Activated T-helper 1 cell treated with Interleukin-2 at 50 U/mL for 16 hours (primary cell): ENCODE measurements at regions not wholly inside any gene's neighbourhood (a gene's known extent, or its start where the extent isn't known, plus 50 kb on each side); places are given as distances from the start of the nearest gene placed in this dataset.

ENCODE experiments used
- DNase-seq: peaks from one replicate; pipeline ENCODE4 v3.0.0-alpha.2; 2020; ENCODE audit warnings: low read depth

DNA sequence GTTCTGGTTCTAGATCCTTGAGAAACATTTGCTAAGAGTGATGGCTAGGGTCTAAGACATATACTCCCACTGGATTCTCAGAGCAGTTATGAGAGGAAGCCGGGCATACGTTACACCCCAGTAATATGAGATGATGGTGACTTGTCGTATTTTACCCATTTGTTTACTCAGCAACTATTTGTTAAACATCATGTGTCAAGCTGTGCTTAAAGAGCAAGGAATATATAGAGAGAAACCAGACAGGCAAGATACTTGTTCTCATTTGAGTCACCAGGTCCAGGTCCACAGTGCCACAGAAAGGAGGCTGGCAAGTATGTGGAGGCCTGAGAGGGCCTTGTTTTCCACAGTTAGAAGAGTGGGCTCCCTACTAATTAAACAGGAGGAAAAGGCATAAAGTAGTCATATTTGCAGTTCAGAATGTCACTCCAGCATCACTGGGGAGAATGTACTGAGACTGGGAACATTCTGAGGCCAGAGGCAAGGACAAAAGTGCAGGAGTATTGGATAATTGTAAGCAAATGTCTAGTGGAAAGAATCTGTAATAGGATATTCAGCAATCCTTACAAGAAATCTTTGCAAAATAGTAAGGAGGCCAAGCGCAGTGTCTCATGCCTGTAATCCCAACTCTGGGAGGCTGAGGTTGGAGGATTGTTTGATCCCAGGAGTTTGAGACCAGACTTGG, 142.2 kb downstream of the IRS2 start:
- no peak for DNase-seq

DNA sequence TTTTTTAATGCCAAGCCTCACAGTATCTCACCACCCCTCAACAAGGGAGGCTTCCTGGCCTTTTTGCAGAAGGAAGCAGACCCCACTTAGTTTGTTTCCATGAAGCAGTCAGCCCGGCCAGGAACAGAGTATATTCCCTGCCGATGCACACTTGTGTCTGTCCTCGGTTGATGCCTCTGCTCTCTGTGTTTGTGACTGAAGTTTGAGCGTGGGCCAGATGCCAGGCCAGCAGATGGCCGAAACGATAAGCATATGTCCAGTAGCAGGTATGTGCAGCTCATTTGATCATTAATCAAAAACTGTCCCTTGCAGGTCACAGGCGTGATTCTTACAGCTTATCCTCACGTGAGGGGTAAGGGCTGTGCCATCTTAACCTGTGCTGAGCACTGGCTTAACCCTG, 144.0 kb downstream of the IRS2 start:
- DNase-seq = no peak

DNA sequence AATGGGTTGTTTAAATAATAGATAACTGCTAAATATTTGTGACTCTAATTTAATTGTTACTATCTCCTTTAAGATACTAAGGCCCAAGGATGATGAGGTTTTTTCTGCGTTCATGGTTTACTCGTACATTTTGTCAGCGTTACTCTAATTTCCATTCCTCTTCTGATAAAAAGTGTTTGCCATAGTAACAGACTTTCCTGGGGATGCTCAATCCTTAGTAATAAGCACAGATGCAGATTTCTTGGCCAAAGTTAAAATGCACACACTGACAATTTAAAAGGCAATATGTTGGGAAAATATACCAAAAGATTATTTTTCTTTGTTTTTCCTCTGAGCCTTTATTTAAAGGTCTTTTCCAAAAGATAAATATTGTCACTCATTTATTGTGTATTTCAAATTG, 149.6 kb downstream of the IRS2 start:
- DNase-seq = no peak

DNA sequence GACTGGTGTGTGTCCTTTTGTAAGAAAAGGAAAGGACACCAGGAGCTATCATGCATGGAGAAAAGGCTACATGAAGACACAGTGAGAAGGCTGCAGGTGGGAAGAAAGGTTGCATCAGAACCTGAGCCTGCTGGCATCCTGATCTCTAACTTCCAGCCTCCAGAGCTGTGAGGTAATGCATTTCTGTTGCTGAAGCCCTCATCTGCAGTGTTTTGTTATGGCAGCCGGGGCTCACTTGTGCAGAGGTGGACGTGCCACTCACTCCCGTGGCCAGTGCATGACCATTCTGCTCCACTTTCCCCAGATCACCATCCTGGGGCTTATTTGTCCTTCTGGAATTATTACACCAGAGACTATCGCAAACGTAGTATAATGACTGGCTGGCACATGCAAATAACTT, 155.3 kb downstream of the IRS2 start:
- no peak for DNase-seq

DNA sequence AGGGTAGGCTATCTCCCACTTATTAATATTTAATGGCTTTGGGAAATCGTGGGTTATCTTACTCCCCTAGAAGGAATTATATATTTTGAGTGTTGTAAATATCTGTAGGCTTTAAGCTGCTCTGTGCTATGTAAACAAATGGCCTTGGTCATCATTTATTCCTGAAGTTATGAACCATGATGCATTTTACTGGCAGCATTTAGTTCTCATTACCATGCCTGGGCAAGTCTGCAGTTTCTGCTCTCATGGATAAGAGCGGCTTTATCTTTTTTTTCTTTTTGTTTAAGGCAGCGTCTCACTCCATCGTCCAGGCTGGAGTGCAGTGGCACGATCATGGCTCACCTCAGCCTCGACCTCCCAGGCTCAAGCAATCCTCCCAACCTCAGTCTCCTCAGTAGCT, 156.1 kb downstream of the IRS2 start:
- no peak for DNase-seq

DNA sequence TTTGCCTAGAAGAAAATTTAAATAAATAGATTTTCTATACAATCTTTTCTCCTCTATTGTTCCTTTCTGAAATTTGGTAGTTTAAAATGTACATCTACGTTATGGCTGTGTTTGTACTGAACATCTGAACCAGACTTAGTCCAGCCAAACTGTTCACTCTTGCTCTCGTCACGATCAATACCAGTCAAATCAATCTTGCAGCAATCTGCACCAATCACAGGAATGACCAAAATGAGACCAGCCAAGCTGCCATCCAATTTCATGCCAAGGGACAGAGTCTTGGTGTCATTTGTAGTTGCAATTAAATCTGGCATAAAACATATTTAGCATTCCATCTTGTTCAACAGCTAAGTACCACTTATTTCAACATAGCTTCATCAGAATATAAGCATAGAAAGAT, 156.6 kb downstream of the IRS2 start:
- no peak for DNase-seq

DNA sequence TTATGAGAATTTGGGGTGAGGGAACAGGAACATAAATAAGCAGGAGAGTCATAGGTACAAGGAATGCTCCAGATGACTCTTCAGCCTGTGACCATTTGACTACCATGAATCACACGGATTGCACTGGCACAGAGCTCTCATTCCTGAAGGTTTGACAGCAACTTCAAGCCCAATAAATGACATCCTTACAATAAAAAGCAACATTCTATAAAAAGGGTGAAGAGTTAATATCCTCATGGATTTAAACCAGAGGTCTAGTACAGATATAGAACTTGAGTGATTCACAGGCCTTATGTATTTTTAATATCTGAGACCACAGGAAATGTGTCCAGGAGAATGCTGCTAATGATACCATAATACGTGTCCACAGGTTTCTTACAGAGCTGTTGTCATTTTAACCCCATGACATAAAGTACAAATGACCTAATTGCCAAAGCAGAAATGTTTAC, 158.1 kb downstream of the IRS2 start:
- no peak for DNase-seq

DNA sequence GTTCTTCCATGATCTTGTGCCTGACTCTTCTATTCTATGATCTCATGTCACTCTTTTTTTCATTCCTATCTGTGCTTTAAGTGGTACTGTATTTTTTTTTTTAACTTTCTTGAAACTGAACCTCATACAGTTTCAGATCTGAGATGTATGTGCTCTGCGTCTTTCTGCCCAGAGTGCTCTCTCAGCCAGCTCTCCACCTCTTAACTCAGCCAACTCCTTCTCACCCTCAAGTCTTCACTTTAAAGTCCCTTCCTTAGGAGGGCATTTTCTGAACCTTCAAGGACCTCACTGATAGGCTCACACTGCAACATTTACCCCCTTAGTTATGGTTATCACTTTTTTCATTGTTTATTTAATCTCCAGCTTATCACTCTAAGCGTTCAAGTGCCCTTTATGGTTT, 158.7 kb downstream of the IRS2 start:
- no peak for DNase-seq

DNA sequence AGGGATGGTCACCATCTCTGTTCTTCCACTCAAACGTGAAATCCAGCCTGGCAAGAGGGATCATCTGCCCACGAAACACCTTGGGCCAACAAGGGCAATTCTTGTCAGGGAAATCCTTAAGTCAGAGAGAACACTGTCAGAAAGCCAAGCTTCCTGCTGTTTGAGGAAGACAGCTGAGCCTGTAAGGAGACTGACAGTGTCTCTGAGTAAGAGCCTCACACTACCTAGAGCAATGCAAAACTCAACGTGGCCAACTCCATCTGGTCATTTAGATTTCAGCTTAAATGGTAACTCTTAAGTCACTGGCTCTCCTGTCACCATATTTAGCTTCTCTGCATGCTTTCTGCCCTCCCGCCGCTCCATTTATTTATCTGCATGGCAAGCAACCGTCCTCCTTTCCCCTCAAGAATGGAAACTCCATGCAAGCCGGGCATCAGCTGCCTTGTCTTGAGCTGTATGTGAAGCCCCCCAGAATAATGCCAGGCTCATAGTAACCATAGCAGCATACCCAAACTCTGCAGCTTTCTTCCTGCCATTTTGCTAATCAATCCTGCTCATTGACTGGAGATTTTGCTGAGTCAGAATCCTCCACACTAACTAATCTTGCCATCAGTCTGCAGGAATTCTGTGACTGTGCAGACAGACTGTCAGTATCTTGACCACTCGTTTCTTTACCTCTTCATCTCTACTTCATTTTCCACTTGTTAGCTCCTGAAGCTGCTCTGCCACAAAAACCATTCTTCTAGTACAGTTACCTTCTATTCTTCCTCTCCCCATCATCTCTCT, 159.8 kb downstream of the IRS2 start:
- DNase-seq = no peak

DNA sequence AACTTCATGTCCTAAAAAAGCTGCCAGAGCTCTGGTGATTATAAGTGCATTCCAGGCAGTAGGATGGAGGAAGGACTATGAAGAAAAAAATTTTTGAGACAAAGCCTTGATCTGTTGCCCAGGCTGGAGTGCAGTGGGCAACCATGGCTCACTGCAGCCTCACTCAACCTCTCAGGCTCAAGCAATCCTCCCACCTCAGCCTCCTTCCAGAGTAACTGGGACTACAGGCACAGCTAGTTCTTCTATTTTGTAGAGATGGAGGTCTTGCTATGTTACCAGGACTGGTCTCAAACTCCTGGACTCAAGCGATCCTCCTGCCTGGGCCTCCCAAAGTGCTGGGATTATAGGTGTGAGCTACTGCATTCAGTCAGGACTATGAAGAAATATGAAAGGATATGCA, 161.2 kb downstream of the IRS2 start:
- no peak for DNase-seq

DNA sequence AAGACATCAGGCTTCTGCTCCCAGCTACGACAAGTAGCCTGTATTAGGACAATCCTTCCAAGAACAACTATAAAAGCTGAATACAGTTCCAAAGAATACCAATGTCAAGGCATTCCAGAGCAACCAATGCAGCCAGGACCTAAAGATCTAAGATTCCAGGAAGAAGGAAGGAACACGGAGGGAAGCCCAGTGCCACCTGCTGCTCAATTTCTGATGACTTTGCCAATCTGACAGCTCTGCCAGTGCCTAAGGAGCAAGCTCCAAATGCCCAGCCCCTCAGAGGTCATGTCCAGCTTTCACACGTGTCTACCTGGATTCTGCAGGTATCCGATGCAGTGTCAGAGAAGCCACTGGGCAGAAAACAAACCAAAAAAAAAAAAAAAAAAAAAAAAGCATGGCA, 164.4 kb downstream of the IRS2 start:
- no peak for DNase-seq

DNA sequence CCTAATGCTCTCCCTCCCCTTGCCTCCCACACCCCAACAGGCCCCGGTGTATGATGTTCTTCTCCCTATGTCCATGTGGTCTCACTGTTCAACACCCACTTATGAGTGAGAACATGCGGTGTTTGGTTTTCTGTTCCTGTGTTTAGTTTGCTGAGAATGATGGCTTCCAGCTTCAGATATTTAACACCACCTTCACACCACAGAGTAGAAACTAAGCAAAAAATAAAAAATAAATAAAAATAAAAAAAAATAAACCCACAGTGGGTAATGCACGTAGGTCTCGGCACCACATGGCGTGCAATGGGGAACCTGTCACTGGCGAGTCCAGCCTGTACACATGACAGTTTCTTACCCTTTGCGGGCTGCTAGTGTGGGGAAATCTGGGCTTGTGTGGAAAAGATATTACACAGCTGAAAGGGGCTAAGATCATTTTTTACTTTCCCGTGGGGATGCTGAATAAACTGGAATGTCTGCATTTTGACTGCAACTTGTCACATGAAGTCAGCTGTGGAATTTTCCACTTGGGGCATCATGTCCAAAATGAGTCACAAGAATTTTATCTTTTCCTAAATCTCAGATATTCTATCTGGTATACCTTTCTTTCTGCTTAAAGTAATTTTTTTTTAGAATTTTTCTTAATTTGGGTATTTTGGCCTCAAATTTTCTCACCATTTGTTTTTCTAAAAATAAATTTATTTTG, 170.5 kb downstream of the IRS2 start:
- DNase-seq = no peak

DNA sequence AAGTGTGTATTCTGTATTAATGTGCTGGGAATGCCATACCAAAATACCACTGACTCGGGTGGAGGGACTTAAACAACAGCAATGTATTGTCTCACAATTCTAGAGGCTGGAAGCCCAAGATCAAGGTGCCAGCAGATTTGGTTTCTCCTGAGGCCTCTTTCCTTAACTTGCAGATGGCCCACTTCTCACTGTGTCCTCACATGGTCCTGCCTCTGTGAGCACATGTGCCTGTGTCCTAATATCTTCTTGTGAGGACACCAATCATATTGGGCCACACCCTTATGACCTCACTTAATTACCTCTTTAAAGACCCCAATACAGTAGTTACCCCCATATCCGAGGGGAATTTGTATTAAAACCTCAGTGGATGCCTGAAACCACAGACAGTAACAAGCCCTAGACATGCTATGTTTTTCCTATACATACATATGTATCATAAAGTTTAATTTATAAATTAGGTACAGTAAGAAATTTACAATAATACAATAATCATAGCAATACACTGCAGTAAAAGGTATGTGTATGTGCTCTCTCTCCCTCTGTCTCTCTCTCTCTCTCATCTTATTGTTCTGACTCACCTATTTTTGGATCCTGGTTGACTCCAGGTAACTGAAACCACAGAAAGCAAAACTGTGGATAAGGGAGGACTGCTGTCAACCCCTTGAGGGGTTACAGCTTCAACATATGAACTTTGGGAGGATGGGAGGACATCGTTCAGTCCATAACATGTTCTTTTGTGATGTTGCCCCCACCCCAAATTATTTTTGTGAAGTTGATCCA, 174.3 kb downstream of the IRS2 start:
- DNase-seq = no peak

DNA sequence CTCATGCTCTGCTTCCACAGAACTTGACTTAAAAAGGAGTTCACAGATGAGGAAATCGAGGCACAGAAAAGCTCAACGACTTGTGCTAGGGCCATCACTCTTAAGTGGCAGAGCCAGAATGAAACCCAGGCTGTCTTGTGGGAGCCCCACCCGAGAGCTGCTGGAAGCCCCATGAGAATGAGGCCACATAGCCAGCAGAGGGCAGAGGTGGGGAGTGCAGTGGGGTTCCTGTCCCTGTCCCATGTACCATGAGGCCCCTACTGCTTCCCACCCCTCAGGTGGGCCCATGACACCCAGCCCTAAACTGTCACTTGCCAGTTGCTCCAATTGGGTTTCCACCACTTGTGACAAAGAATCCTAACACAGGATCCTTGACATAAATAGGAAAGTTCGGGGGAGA, 175.9 kb downstream of the IRS2 start:
- peak; percentile 6 for DNase-seq

DNA sequence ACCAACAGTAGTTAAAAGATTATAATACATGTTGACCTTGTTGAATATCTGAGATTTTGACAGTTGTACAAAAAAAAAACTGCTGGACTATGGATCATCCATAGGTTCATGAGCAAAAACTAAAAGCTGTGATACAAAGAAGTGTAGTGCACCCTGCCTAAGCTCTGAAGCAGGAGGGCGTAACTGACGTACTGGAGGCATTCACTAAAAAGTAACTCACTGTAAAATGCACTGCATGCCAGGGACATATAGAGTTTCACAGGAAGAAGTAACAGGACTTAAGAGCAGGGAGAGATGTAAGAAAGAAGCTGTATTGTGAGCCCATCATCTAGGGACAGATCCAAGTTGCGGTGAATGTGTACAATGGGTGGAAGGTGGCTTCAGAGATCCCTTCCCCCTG, 177.9 kb downstream of the IRS2 start:
- no peak for DNase-seq

DNA sequence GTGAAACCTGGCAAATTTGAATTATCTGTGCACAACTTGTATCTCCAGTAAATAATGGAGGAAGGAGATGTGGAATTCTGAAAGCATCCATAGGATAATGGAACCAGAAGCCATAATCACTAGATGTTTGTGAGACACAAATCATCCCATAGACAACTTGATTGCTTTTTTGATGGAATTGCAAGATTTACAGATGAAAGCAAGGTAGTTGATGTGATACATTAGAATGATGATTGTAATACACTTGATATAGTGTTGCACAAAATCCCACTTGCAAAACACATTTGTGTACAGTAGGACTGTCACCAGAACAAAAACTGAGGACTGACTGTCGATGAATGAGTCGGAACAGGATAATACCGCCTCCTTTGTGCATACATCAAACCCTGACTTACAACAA, 178.3 kb downstream of the IRS2 start:
- DNase-seq = no peak

DNA sequence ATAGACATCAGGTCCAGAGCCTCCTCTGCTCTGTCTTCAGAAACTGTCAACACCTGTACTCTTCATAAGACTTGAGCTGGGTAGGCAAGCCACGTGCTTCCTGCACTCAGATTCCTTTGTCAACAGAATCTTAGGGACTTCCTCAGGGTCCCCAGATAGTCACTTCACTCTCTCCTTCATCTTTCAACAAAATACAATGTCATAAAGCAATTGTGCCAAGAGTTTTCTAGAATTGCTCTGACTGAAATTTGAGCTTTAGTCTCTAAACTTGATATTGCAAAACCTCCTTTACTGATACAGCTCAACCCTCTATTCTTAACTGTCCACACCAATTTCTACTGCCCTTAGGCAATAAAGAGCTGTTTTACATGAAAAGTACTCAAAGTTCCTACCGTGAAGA, 179.9 kb downstream of the IRS2 start:
- no peak for DNase-seq

DNA sequence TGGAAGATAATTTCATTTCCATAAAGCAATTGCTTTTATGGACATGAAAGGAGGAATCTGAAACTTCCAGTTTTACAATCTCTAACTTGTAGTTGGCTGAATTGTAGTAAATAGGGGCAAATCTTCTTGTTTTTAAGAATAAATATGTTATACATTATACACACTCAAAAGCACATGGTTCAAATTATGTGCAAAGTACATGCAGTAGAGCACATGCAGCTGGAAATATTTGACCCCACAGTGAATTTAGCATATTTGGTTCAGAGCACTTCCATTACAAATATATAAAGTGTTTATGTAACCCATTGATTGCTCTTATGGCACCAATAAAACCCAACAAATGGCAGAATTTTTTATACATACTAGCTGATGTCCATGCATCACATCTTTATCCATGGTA, 180.5 kb downstream of the IRS2 start:
- no peak for DNase-seq

DNA sequence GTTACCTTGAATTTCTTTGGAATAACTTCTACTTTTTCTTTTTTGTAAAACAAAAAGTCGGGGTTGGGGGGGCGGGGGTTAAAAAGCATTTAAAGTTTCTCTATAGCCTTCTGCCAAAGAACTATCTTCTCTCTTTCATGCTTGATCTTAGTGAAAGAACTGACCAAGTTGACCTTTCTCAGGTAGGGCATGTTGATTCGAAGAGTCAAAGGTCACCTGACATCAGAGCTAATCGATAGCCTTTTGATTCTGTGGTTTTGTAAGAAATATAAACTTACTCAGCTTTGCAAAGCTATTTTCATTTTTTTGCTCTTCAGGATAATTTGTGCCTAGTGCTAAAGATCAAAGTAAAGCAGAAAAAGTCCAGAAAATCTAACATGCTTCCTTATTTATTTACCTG, 181.5 kb downstream of the IRS2 start:
- no peak for DNase-seq

DNA sequence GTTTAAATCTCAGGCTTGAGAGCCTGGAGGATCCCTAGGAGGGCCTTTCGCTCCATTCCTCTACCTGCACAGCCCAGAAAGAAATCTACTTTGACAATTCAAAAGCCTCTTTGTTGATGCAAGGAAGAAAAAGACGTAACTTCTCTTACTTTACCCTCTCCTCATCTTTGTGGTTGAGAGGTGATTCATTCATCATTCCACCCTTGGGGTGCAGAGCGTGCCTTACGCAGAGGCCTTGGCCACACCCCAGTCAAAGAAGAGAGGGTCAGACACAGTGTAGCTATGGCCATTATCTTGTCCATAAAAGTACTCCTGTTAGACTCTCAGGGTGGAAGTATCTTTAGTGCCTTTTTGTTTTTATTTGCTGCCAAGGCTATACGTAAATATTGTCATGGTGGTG, 184.0 kb downstream of the IRS2 start:
- no peak for DNase-seq

DNA sequence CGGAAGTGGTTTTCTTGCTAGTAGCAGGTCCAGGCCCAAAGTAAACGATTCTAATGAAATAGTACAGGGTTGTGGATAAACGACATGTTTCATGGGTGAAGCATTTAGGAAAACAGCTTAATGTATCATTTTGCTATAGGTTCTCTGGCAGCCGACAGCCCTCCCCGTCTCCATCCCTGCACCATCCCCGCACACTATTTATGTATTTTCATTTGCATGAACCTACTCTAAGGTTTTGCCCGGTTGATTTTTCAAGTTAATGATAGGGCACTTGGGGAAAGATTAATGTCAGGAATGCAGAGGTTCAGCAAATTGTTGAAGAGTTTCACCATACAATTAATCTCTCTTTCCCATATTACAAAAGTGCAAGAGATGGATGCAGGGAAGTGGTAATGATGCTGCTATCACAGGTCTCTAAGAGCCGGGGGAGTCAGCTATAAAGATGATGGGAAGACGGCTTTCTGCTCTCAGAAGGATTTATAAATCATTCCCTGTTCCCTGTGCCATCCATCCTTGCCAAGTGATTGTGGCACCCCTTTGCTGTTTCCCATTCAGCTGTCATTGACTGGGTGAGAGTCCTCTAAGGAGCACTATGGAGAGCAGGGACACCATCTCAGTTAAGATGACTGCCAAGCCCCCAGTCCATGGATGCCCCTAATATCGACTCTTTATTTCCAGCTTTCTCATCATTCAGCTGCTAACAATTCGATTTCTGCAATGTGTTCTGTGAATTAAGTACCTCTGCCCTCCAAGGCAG, 186.3 kb downstream of the IRS2 start:
- DNase-seq = no peak

DNA sequence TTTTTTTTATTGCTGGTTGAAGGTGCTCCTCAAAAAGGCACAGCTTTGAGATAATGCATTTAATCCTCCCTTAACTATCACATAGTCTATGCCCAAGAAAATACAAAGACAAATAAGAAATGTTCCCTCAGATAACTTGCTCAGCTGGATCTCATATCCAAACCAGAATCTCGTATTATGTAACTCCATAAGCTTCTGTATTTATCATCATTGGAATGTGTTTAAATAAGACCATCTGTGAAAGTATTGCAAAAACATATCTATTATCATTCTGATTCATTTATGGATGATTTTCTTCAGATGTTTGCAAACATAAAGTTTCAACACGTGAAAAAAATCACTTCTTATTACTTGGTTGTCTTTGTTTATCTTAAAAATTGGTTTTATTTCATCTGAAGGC, 190.9 kb downstream of the IRS2 start:
- no peak for DNase-seq
